Effector memory CD4-positive, alpha-beta T cell (primary cell): ENCODE measurements at regions not wholly inside any gene's neighbourhood (a gene's known extent, or its start where the extent isn't known, plus 50 kb on each side); places are given as distances from the start of the nearest gene placed in this dataset.

Experiments used
- DNase-seq, 3 donors: peaks; one replicate each; pipeline ENCODE4 v3.0.0-alpha.2; 2020
- H3K27ac ChIP-seq: 2 replicates; pipeline ENCODE4 v1.7.0; 2013; ENCODE audit warnings: mild to moderate bottlenecking, low read length, moderate library complexity; ENCODE audit not compliant: insufficient read depth, poor library complexity, severe bottlenecking
- H3K27me3 ChIP-seq: replicated peaks from 2 replicates; pipeline ENCODE4 v1.7.0; 2013; ENCODE audit warnings: mild to moderate bottlenecking, low read length; ENCODE audit not compliant: insufficient read depth, control insufficient read depth, poor library complexity, severe bottlenecking
- H3K36me3 ChIP-seq: 2 replicates; pipeline ENCODE4 v1.7.0; 2013; ENCODE audit warnings: mild to moderate bottlenecking, low read length, moderate library complexity; ENCODE audit not compliant: control insufficient read depth, insufficient read depth
- H3K4me1 ChIP-seq: 2 replicates; pipeline ENCODE4 v1.7.0; 2013; ENCODE audit warnings: low read length, mild to moderate bottlenecking; ENCODE audit not compliant: control insufficient read depth, insufficient read depth, poor library complexity, severe bottlenecking
- H3K4me3 ChIP-seq: 2 replicates; pipeline ENCODE4 v1.7.0; 2013; ENCODE audit warnings: low read length, low read depth, mild to moderate bottlenecking; ENCODE audit not compliant: insufficient read depth, poor library complexity, severe bottlenecking
- H3K9me3 ChIP-seq: 2 replicates; pipeline ENCODE4 v1.7.0; 2013; ENCODE audit warnings: mild to moderate bottlenecking, low read length, moderate library complexity; ENCODE audit not compliant: control insufficient read depth

DNA sequence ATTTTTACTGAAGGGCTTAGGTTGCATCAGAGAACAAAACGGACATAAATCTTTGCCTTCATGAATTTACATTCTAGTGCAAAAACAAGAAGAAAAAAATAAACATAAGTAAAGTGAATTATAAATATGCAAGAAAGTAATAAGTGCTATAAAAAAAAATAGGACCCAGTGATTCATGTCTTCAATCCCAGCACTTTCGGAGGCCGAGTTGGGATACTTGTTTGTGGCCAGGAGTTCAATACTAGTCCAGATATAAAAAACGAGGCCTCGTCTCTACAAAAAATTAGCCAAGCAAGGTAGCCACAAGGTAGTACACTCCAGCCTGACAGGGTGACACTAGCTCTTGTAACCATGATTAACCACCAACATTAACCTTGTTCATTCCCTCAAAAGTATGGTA lies 193.5 kb downstream of the SIM1 start:
- no peaks in the 10 kb centered on the region for H3K27me3 ChIP-seq
- no peaks in the 10 kb centered on the region for H3K36me3 ChIP-seq
- H3K9me3 ChIP-seq = no peaks in the 10 kb centered on the region
- H3K27ac ChIP-seq = no peak overlapping the region
- no peak for DNase-seq
- no peaks in the 10 kb centered on the region for H3K4me1 ChIP-seq
- no peak overlapping the region for H3K4me3 ChIP-seq

DNA sequence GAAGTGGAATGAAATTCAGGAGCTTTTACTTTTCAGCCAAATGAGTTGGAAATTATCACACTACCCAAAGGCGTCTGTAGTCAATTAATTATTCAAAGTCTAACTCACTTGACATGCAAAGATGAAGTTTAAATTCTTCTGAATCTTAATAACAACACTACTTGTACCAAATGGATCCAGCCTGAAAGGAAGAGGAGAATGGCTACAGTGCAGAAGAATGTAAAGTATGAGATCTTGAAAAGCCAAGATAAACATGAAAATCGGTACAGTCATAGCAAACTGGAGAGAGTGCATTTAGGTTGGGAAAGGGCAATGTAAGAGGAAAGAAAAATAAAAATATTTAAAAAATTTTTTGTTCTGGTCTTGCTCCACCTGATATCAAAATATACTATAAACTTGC lies 195.5 kb downstream of the SIM1 start:
- Histone ChIP-seq H3K36me3 (no peaks in the 10 kb centered on the region), H3K4me1 (no peaks in the 10 kb centered on the region), H3K4me3 (no peak overlapping the region), H3K9me3 (no peaks in the 10 kb centered on the region), H3K27ac (no peak overlapping the region), H3K27me3 (no peaks in the 10 kb centered on the region)
- no peak for DNase-seq

DNA sequence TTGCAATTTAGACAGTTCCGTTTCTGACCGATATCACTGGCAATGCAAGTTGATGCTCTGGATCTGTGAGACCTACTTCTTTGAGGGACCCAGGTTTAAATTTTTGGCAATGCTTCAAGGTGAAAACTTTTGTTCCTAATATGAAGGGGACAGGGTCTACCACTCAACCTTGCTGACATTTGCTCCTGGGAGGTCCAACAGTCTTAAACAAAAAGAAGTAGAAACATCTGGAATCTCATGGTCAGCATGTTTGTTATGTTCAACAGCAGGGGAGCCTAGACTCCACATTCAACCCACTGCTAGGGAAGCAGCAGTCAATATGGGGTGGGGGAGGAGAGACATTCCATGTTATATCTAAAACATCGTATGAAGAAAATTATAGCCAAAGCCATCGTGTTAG lies 196.4 kb downstream of the SIM1 start:
- Histone ChIP-seq H3K27me3 (no peaks in the 10 kb centered on the region), H3K9me3 (no peaks in the 10 kb centered on the region), H3K4me3 (no peak overlapping the region), H3K36me3 (no peaks in the 10 kb centered on the region), H3K4me1 (no peaks in the 10 kb centered on the region), H3K27ac (no peak overlapping the region)
- no peak for DNase-seq

DNA sequence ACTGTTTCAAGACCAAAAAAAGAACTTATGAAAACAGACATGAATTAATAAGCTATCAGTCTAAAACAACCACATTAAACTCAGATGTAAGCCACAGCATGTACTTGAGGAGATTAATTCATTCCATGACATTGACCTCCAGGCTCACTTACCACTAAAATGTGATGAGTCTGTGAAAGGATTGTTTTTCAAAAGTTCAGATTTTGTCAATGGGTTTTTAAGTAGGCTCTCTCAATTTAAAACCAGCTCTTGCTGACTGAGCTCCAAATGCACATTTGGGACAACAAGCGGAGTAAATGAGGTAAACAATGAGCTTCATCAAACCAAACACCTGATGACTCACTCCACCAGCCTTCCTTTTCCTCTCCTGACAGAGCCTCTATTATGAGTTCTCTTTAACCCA lies 197.0 kb downstream of the SIM1 start:
- Histone ChIP-seq H3K27me3 (no peaks in the 10 kb centered on the region), H3K4me1 (no peaks in the 10 kb centered on the region), H3K4me3 (no peak overlapping the region), H3K36me3 (no peaks in the 10 kb centered on the region), H3K9me3 (no peaks in the 10 kb centered on the region), H3K27ac (no peak overlapping the region)
- DNase-seq = no peak

DNA sequence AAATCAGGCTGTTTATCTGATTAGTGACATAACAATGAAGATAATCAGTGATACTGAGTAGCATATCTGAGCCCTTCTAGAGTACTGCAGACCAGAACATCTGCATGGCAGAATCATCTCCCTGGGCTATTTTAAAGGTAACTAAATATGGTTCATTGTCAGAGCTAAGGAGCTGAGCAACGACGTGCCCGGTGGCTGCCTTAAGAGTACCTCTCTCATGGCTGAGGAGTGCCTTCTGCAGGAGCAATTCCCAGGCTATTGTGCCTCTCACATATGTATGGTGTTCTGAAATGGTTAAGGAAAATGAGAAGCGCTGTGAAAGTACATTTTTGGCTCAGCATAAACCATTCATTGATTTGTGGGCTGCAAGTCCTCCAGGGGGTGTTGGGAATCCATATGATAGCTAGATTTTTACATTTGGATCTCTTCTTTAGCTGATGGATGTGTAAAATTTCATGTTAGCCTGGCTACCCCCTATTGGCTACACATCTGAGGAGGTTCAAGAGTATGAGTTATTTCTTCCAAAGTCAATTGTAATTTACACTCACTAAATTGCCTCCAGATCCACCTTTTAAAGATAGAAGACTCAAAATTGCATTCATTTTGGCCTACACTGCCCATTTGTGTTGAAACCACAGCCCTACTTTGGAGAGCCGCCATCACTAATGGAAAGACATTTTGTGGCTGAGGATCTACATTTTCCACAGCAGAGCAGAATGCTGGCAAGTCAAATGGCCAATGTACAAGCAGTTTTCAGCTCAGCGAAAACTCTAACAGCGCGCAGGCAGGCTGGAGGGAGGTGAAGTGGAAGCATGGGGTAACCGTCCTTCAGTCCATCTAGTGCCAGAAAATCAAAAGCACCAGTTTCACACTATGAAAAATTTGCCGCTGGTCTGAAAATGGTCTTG lies 198.0 kb downstream of the SIM1 start:
- Histone ChIP-seq H3K4me3 (no peak overlapping the region), H3K27ac (no peak overlapping the region), H3K36me3 (no peaks in the 10 kb centered on the region), H3K4me1 (no peaks in the 10 kb centered on the region), H3K27me3 (no peaks in the 10 kb centered on the region), H3K9me3 (no peaks in the 10 kb centered on the region)
- DNase-seq = no peak

DNA sequence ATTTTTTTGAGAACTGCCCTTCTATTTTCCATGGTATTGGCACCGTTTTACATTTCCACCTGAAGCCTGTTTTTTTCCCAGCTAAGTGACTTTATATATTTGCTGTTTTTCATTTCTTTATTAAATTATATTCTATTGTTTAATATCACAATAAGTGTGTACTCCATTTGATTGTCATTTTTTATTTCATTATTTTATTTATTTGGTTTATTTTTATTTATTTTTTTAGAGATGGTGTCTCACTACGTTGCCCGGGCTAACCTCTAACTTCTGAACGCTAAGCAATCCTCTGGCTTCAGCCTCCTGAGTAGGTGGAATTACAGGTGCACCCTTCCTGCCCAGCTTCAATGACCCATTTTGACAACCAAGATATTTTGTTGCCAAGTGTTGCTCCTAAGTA lies 202.6 kb downstream of the SIM1 start:
- no peaks in the 10 kb centered on the region for H3K36me3 ChIP-seq

DNA sequence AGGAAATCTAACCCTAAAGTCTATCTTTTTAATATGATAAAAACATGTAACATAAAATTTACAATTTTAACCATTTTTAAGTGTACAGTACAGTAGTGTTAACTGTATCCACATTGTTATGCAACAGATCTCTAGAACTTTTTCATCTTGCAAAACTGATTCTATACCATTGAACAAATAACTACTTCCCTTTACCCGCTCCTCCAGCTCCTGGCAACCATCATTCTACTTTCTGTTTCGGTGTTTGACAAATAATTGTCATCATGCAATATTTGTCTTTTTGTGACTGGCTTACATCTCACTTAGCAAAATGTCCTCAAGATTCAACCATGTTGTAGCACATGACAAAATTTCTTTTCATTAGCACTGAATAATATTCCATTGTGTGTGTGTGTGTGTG lies 203.2 kb downstream of the SIM1 start:
- Histone ChIP-seq H3K9me3 (no peaks in the 10 kb centered on the region), H3K27ac (no peak overlapping the region), H3K36me3 (no peaks in the 10 kb centered on the region), H3K4me1 (no peaks in the 10 kb centered on the region), H3K27me3 (no peaks in the 10 kb centered on the region), H3K4me3 (no peak overlapping the region)
- DNase-seq = no peak

More for the DNA sequence above, 202.6 kb downstream of the SIM1 start:
- DNase-seq = no peak
- Histone ChIP-seq H3K27ac (no peak overlapping the region), H3K4me1 (no peaks in the 10 kb centered on the region), H3K27me3 (no peaks in the 10 kb centered on the region), H3K9me3 (no peaks in the 10 kb centered on the region), H3K4me3 (no peak overlapping the region)

DNA sequence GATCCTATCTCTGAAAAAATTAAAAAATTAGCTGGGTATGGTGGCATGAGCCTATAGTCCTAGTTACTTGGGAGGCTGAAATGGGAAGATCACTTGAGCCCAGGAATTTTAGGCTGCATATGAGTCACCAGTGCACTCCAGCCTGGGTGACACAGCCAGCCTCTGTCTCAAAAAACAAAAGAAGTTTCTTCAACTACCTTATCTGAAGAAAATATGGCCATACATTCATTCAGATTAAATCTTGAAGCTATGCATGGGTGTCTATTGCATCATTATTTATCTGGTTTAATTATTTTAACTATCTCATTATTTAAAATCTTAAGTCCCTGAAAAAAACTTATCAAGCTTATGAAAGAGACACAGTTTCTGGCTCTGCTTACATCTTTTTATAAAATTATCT lies 204.1 kb downstream of the SIM1 start:
- H3K9me3 ChIP-seq = no peaks in the 10 kb centered on the region
- no peaks in the 10 kb centered on the region for H3K27me3 ChIP-seq
- DNase-seq = no peak

DNA sequence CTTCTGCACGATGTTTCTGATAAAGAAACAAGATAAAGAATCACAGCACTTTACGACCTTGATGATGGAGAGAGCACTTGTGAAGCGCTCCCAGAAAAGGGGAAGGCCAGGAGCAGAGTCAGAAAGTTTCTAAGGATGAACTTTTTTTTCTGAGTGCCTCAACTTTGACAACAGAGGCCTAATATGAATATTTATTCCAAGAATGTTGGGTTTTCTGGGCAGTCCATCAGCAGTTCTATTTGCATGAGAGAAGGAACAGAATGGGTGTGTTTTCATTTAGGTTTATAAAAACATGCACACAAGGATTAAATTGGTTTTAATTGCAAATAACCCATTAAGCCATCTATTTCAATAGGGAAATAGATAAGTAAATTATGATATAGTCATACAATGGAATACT lies 204.9 kb downstream of the SIM1 start:
- H3K27me3 ChIP-seq = no peaks in the 10 kb centered on the region
- H3K27ac ChIP-seq = no peak overlapping the region
- no peak for DNase-seq
- no peaks in the 10 kb centered on the region for H3K36me3 ChIP-seq
- no peaks in the 10 kb centered on the region for H3K9me3 ChIP-seq
- no peaks in the 10 kb centered on the region for H3K4me1 ChIP-seq
- no peak overlapping the region for H3K4me3 ChIP-seq

More for the DNA sequence above, 204.1 kb downstream of the SIM1 start:
- Histone ChIP-seq H3K4me1 (no peaks in the 10 kb centered on the region), H3K4me3 (no peak overlapping the region), H3K27ac (no peak overlapping the region), H3K36me3 (no peaks in the 10 kb centered on the region)

DNA sequence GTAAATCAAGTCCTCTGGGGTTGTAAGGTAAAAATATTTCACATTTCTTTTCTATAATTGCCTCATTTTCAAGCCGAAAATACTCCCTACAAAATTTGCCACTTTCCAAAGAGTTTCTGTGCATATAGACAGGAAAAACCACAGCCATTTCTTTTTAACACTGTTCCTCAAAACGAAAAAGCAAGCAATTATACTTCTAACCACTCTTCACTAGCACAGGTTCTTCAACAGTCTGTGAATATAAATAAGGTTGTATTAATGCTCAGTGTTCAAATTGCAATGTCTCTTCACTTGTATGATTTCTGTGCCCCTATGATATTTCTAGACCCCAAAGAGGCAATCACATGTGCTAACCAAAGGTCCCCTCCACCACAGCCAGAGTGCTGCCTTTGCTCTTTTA lies 206.0 kb downstream of the SIM1 start:
- no peak overlapping the region for H3K27ac ChIP-seq
- no peaks in the 10 kb centered on the region for H3K27me3 ChIP-seq
- H3K9me3 ChIP-seq = no peaks in the 10 kb centered on the region
- DNase-seq = no peak
- H3K4me3 ChIP-seq = no peak overlapping the region
- no peaks in the 10 kb centered on the region for H3K36me3 ChIP-seq
- H3K4me1 ChIP-seq = no peaks in the 10 kb centered on the region
